ENCODE measurements at regions not wholly inside any gene's neighbourhood (a gene's known extent, or its start where the extent isn't known, plus 50 kb on each side); places are given as distances from the start of the nearest gene placed in this dataset.

DNA sequence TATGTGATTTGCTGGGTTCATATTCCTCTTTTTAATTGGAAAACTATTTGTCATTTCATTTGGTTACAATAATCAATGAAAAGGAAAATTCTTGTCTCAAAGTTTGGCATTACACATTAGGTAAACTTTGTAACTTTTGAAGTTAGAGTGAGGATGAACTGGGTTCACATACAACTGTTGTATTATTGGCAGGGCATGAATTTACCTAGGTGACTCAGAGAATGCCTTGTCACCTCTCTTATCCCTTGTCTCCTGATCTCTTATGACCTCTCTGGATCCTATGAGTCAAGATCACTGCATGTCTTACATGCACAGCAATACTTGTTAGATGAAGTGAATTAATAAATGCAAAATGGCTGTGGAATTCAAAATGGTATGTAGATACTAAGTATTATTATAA, 563.4 kb upstream of the GCFC2 start:
- TF ChIP-seq, protein P1, sequence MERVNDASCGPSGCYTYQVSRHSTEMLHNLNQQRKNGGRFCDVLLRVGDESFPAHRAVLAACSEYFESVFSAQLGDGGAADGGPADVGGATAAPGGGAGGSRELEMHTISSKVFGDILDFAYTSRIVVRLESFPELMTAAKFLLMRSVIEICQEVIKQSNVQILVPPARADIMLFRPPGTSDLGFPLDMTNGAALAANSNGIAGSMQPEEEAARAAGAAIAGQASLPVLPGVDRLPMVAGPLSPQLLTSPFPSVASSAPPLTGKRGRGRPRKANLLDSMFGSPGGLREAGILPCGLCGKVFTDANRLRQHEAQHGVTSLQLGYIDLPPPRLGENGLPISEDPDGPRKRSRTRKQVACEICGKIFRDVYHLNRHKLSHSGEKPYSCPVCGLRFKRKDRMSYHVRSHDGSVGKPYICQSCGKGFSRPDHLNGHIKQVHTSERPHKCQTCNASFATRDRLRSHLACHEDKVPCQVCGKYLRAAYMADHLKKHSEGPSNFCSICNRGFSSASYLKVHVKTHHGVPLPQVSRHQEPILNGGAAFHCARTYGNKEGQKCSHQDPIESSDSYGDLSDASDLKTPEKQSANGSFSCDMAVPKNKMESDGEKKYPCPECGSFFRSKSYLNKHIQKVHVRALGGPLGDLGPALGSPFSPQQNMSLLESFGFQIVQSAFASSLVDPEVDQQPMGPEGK (tag by site-specific recombination; IDR thresholded peaks at IDR 0.05), result no peak
- no peak for TF ChIP-seq SP3 (tag by site-specific recombination; IDR thresholded peaks at IDR 0.05)
- TF ChIP-seq, protein P2, sequence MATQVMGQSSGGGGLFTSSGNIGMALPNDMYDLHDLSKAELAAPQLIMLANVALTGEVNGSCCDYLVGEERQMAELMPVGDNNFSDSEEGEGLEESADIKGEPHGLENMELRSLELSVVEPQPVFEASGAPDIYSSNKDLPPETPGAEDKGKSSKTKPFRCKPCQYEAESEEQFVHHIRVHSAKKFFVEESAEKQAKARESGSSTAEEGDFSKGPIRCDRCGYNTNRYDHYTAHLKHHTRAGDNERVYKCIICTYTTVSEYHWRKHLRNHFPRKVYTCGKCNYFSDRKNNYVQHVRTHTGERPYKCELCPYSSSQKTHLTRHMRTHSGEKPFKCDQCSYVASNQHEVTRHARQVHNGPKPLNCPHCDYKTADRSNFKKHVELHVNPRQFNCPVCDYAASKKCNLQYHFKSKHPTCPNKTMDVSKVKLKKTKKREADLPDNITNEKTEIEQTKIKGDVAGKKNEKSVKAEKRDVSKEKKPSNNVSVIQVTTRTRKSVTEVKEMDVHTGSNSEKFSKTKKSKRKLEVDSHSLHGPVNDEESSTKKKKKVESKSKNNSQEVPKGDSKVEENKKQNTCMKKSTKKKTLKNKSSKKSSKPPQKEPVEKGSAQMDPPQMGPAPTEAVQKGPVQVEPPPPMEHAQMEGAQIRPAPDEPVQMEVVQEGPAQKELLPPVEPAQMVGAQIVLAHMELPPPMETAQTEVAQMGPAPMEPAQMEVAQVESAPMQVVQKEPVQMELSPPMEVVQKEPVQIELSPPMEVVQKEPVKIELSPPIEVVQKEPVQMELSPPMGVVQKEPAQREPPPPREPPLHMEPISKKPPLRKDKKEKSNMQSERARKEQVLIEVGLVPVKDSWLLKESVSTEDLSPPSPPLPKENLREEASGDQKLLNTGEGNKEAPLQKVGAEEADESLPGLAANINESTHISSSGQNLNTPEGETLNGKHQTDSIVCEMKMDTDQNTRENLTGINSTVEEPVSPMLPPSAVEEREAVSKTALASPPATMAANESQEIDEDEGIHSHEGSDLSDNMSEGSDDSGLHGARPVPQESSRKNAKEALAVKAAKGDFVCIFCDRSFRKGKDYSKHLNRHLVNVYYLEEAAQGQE (tag by site-specific recombination; IDR thresholded peaks at IDR 0.05), result no peak
- TF ChIP-seq, protein P3, sequence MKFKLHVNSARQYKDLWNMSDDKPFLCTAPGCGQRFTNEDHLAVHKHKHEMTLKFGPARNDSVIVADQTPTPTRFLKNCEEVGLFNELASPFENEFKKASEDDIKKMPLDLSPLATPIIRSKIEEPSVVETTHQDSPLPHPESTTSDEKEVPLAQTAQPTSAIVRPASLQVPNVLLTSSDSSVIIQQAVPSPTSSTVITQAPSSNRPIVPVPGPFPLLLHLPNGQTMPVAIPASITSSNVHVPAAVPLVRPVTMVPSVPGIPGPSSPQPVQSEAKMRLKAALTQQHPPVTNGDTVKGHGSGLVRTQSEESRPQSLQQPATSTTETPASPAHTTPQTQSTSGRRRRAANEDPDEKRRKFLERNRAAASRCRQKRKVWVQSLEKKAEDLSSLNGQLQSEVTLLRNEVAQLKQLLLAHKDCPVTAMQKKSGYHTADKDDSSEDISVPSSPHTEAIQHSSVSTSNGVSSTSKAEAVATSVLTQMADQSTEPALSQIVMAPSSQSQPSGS (tag by site-specific recombination; IDR thresholded peaks at IDR 0.05; ENCODE audit: low read depth), result no peak
- TF ChIP-seq ZNF510 (tag by site-specific recombination; IDR thresholded peaks at IDR 0.05; ENCODE audit: insufficient replicate concordance), result no peak
- TF ChIP-seq, protein P4, sequence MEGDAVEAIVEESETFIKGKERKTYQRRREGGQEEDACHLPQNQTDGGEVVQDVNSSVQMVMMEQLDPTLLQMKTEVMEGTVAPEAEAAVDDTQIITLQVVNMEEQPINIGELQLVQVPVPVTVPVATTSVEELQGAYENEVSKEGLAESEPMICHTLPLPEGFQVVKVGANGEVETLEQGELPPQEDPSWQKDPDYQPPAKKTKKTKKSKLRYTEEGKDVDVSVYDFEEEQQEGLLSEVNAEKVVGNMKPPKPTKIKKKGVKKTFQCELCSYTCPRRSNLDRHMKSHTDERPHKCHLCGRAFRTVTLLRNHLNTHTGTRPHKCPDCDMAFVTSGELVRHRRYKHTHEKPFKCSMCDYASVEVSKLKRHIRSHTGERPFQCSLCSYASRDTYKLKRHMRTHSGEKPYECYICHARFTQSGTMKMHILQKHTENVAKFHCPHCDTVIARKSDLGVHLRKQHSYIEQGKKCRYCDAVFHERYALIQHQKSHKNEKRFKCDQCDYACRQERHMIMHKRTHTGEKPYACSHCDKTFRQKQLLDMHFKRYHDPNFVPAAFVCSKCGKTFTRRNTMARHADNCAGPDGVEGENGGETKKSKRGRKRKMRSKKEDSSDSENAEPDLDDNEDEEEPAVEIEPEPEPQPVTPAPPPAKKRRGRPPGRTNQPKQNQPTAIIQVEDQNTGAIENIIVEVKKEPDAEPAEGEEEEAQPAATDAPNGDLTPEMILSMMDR (tag by site-specific recombination; IDR thresholded peaks at IDR 0.05), result no peak
- no peak for TF ChIP-seq GLIS1 (tag by site-specific recombination; IDR thresholded peaks at IDR 0.05)
- no peak for TF ChIP-seq ZNF266 (tag by site-specific recombination; IDR thresholded peaks at IDR 0.05; ENCODE audit: low read depth)
- TF ChIP-seq, protein P5, sequence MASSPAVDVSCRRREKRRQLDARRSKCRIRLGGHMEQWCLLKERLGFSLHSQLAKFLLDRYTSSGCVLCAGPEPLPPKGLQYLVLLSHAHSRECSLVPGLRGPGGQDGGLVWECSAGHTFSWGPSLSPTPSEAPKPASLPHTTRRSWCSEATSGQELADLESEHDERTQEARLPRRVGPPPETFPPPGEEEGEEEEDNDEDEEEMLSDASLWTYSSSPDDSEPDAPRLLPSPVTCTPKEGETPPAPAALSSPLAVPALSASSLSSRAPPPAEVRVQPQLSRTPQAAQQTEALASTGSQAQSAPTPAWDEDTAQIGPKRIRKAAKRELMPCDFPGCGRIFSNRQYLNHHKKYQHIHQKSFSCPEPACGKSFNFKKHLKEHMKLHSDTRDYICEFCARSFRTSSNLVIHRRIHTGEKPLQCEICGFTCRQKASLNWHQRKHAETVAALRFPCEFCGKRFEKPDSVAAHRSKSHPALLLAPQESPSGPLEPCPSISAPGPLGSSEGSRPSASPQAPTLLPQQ (tag by site-specific recombination; IDR thresholded peaks at IDR 0.05), result no peak
- no peak for TF ChIP-seq ZSCAN16 (tag by site-specific recombination; IDR thresholded peaks at IDR 0.05)
- no peak for TF ChIP-seq ZBTB17 (tag by site-specific recombination; IDR thresholded peaks at IDR 0.05)
- TF ChIP-seq, protein P6, sequence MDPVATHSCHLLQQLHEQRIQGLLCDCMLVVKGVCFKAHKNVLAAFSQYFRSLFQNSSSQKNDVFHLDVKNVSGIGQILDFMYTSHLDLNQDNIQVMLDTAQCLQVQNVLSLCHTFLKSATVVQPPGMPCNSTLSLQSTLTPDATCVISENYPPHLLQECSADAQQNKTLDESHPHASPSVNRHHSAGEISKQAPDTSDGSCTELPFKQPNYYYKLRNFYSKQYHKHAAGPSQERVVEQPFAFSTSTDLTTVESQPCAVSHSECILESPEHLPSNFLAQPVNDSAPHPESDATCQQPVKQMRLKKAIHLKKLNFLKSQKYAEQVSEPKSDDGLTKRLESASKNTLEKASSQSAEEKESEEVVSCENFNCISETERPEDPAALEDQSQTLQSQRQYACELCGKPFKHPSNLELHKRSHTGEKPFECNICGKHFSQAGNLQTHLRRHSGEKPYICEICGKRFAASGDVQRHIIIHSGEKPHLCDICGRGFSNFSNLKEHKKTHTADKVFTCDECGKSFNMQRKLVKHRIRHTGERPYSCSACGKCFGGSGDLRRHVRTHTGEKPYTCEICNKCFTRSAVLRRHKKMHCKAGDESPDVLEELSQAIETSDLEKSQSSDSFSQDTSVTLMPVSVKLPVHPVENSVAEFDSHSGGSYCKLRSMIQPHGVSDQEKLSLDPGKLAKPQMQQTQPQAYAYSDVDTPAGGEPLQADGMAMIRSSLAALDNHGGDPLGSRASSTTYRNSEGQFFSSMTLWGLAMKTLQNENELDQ (tag by site-specific recombination; IDR thresholded peaks at IDR 0.05; ENCODE audit: low read depth), result no peak
- no peak for TF ChIP-seq MZF1 (tag by site-specific recombination; IDR thresholded peaks at IDR 0.05; ENCODE audit: borderline replicate concordance)

Measured in HEK293 (cell line).